PC-3 (cell line): ENCODE measurements at regions not wholly inside any gene's neighbourhood (a gene's known extent, or its start where the extent isn't known, plus 50 kb on each side); places are given as distances from the start of the nearest gene placed in this dataset.

Experiments used
- ATAC-seq: fragments of 200-7000 bp; cut with Tn5 transposase; 2 replicates; pipeline ENCODE4 v1.9.1; 2020; ENCODE audit warnings: mild to moderate bottlenecking, moderate library complexity
- BruUV-seq: library from RNA; stranded (reverse); fragments of 400-500 nt; replicated peaks from 2 replicates; lab custom pipeline; 2021; lab: Mats Ljungman, UMichigan
- CTCF ChIA-PET: fragments of 300-600 bp; sonication (Branson Sonifier 250); formaldehyde crosslinking; loops from one replicate; lab custom pipeline; 2022; ENCODE audit warnings: antibody characterized with exemption; lab: Charles Lee
- POLR2A ChIA-PET: fragments of 300-600 bp; sonication (Branson Sonifier 250); formaldehyde crosslinking; loops from one replicate; lab custom pipeline; 2022; ENCODE audit warnings: antibody characterized with exemption; ENCODE audit not compliant: unreplicated experiment; lab: Charles Lee
- DNase-seq: peaks from one replicate; pipeline ENCODE4 v3.0.0-alpha.2; 2015
- H2AFZ ChIP-seq: fragments of 300-600 bp; sonication (generic); 2 replicates; pipeline ENCODE4 v1.6.0; 2016; ENCODE audit warnings: antibody characterized with exemption, low read length
- H3F3A ChIP-seq: fragments of 300-600 bp; sonication (generic); one replicate; pipeline ENCODE4 v1.6.0; 2017; ENCODE audit warnings: antibody characterized with exemption, low read length, control low read depth, mild to moderate bottlenecking; ENCODE audit not compliant: unreplicated experiment
- H3K27ac ChIP-seq: fragments of 300-600 bp; sonication (generic); 2 replicates; pipeline ENCODE4 v1.5.1; 2016; ENCODE audit warnings: mild to moderate bottlenecking, low read length
- H3K27me3 ChIP-seq: fragments of 300-600 bp; sonication (generic); 2 replicates; pipeline ENCODE4 v1.6.1; 2016; ENCODE audit warnings: low read length, mixed read lengths
- H3K36me3 ChIP-seq: fragments of 300-600 bp; sonication (generic); 2 replicates; pipeline ENCODE4 v1.6.1; 2016; ENCODE audit warnings: low read depth, mixed run types, low read length, mixed read lengths
- H3K4me1 ChIP-seq: fragments of 300-600 bp; sonication (generic); 2 replicates; pipeline ENCODE4 v1.5.1; 2016; ENCODE audit warnings: low read length; ENCODE audit not compliant: insufficient read depth
- H3K4me2 ChIP-seq: fragments of 300-600 bp; sonication (generic); 2 replicates; pipeline ENCODE4 v1.6.0; 2016; ENCODE audit warnings: low read length
- H3K4me3 ChIP-seq: fragments of 300-600 bp; sonication (generic); 2 replicates; pipeline ENCODE4 v1.5.1; 2016; ENCODE audit warnings: mild to moderate bottlenecking, low read length, mixed read lengths
- H3K79me2 ChIP-seq: fragments of 300-600 bp; sonication (generic); 2 replicates; pipeline ENCODE4 v1.6.1; 2017; ENCODE audit warnings: low read length, mixed read lengths
- H3K9ac ChIP-seq: fragments of 300-600 bp; sonication (generic); 2 replicates; pipeline ENCODE4 v1.6.0; 2016; ENCODE audit warnings: mild to moderate bottlenecking, low read length
- H3K9me2 ChIP-seq: fragments of 300-600 bp; sonication (generic); replicated peaks from 2 replicates; pipeline ENCODE4 v1.6.1; 2016; ENCODE audit warnings: mixed run types, low read length, mixed read lengths
- H3K9me3 ChIP-seq: fragments of 300-600 bp; sonication (generic); 2 replicates; pipeline ENCODE4 v1.6.1; 2016; ENCODE audit warnings: low read length, mixed read lengths
- H4K20me1 ChIP-seq: fragments of 300-600 bp; sonication (generic); 2 replicates; pipeline ENCODE4 v1.6.1; 2016; ENCODE audit warnings: low read length, mixed read lengths
- CTCF ChIP-seq: fragments of 300-600 bp; sonication (generic); conservative IDR thresholded peaks from 2 replicates; pipeline ENCODE4 v1.5.1; 2017; ENCODE audit warnings: antibody characterized with exemption, low read depth, mild to moderate bottlenecking, low read length
- EZH2 ChIP-seq: fragments of 300-600 bp; sonication (generic); IDR thresholded peaks from one replicate; pipeline ENCODE4 v1.6.1; 2017; ENCODE audit warnings: antibody characterized with exemption, mild to moderate bottlenecking, low read length; ENCODE audit not compliant: unreplicated experiment
- EZH2phosphoT487 ChIP-seq: fragments of 300-600 bp; sonication (generic); IDR thresholded peaks from 2 replicates; pipeline ENCODE4 v1.6.1; 2018; ENCODE audit warnings: mild to moderate bottlenecking, antibody characterized with exemption, low read length, borderline replicate concordance
- intact Hi-C: fragments of 100-400 bp; cut with micrococcal nuclease; formaldehyde crosslinking; loops from 2 replicates; pipeline ENCODE4 v1.9.0; 2023

GRCh38 chr13:79070343-79070974 lies 335.6 kb downstream of the RBM26 start:
- Histone ChIP-seq H4K20me1 (no peaks in the 10 kb centered on the region), H3K9me3 (no peaks in the 10 kb centered on the region), H3K36me3 (no peaks in the 10 kb centered on the region), H3K27me3 (peaks cover 17% of the 10 kb centered on the region; the same call in 1 of the 2 replicates), H3F3A (no peaks in the 10 kb centered on the region), H3K4me2 (no peak overlapping the region), H3K9me2 (no peaks in the 10 kb centered on the region), H2AFZ (no peak overlapping the region), H3K27ac (no peak overlapping the region), H3K79me2 (no peaks in the 10 kb centered on the region), H3K9ac (no peak overlapping the region), H3K4me1 (no peaks in the 10 kb centered on the region), H3K4me3 (no peak overlapping the region)
- no TSS peak for BruUV-seq
- no peak for DNase-seq
- POLR2A ChIA-PET, result no interaction called here
- ATAC-seq, result no peak
- intact Hi-C loops, result no loop called here
- TF ChIP-seq EZH2 (no peak), CTCF (no peak), EZH2phosphoT487 (no peak)
- CTCF ChIA-PET, result no interaction called here

GRCh38 chr13:79062291-79062690 lies 343.8 kb downstream of the RBM26 start:
- Histone ChIP-seq H3F3A (no peaks in the 10 kb centered on the region), H3K9ac (no peak overlapping the region), H3K4me2 (no peak overlapping the region), H4K20me1 (no peaks in the 10 kb centered on the region), H3K27ac (no peak overlapping the region), H3K4me1 (no peaks in the 10 kb centered on the region), H3K9me3 (no peaks in the 10 kb centered on the region), H3K79me2 (no peaks in the 10 kb centered on the region), H3K4me3 (no peak overlapping the region), H2AFZ (no peak overlapping the region), H3K36me3 (no peaks in the 10 kb centered on the region), H3K27me3 (peaks cover 50% of the 10 kb centered on the region), H3K9me2 (no peaks in the 10 kb centered on the region)
- no TSS peak for BruUV-seq
- no peak for ATAC-seq
- TF ChIP-seq EZH2, result no peak
- POLR2A ChIA-PET, result no interaction called here
- CTCF ChIA-PET, result no interaction called here
- no peak for DNase-seq
- intact Hi-C loops, result no loop called here

- ATAC-seq (no peak), DNase-seq (peak; percentile 6)
- Histone ChIP-seq H3K4me2 (no peak overlapping the region), H3K36me3 (no peaks in the 10 kb centered on the region), H3K4me1 (no peaks in the 10 kb centered on the region), H3F3A (no peaks in the 10 kb centered on the region), H3K9me2 (no peaks in the 10 kb centered on the region), H3K4me3 (no peak overlapping the region), H3K9ac (no peak overlapping the region), H3K79me2 (no peaks in the 10 kb centered on the region), H3K27ac (no peak overlapping the region), H4K20me1 (no peaks in the 10 kb centered on the region), H3K27me3 (peaks cover 45% of the 10 kb centered on the region), H2AFZ (no peak overlapping the region), H3K9me3 (no peaks in the 10 kb centered on the region)
- no TSS peak for BruUV-seq
- CTCF ChIA-PET, result no interaction called here
- intact Hi-C loops, result no loop called here
- TF ChIP-seq EZH2 (no peak), CTCF (peak; percentile 41)
- POLR2A ChIA-PET, result no interaction called here
Measured at GRCh38 chr13:79060216-79060615, 345.8 kb downstream of the RBM26 start.
